OCI-LY3 (cell line): ENCODE measurements at regions not wholly inside any gene's neighbourhood (a gene's known extent, or its start where the extent isn't known, plus 50 kb on each side); places are given as distances from the start of the nearest gene placed in this dataset.

Experiments
- H2AFZ ChIP-seq: fragments of 200-600, 300-600 bp; shearing (Covaris generic); 2 replicates; pipeline ENCODE4 v1.6.0; 2014; ENCODE audit warnings: antibody characterized with exemption, low read depth, low read length
- H3K27ac ChIP-seq: fragments of 200-600, 300-600 bp; sonication (generic); 2 replicates; pipeline ENCODE4 v1.5.1; 2014; ENCODE audit warnings: mild to moderate bottlenecking, low read length, moderate library complexity, mixed read lengths
- H3K27me3 ChIP-seq: fragments of 200-600, 300-600 bp; sonication (generic); 2 replicates; pipeline ENCODE4 v1.6.1; 2014; ENCODE audit warnings: low read depth, low read length, mixed read lengths
- H3K36me3 ChIP-seq: fragments of 200-600, 300-600 bp; sonication (generic); replicated peaks from 2 replicates; pipeline ENCODE3; 2014; ENCODE audit warnings: low read depth, low read length, mixed read lengths
- H3K4me1 ChIP-seq: fragments of 300-600, 200-600 bp; sonication (generic); 2 replicates; pipeline ENCODE4 v1.6.1; 2014; ENCODE audit warnings: low read length, mixed read lengths
- H3K4me2 ChIP-seq: fragments of 200-600, 300-600 bp; sonication (generic); 2 replicates; pipeline ENCODE4 v1.6.1; 2014; ENCODE audit warnings: low read length, mixed read lengths
- H3K4me3 ChIP-seq: fragments of 300-600, 200-600 bp; sonication (generic); 2 replicates; pipeline ENCODE4 v1.5.1; 2014; ENCODE audit warnings: antibody characterized with exemption, mild to moderate bottlenecking, low read length, moderate library complexity
- H3K79me2 ChIP-seq: fragments of 300-600, 200-600 bp; shearing (Covaris generic); 2 replicates; pipeline ENCODE4 v1.6.1; 2014; ENCODE audit warnings: mild to moderate bottlenecking, low read length, mixed read lengths
- H3K9ac ChIP-seq: fragments of 300-600, 200-600 bp; shearing (Covaris generic); 2 replicates; pipeline ENCODE4 v1.6.0; 2014; ENCODE audit warnings: mild to moderate bottlenecking, low read length, moderate library complexity
- H3K9me3 ChIP-seq: fragments of 200-600, 300-600 bp; shearing (Covaris generic); 2 replicates; pipeline ENCODE4 v1.6.1; 2014; ENCODE audit warnings: low read length, mixed read lengths; ENCODE audit not compliant: insufficient read depth
- H4K20me1 ChIP-seq: fragments of 200-600, 300-600 bp; sonication (generic); 2 replicates; pipeline ENCODE4 v1.6.1; 2016; ENCODE audit warnings: low read length, mixed read lengths; ENCODE audit not compliant: insufficient read depth
- CTCF ChIP-seq: fragments of 200-600, 300-600 bp; sonication (generic); IDR thresholded peaks from 2 replicates; pipeline ENCODE4 v1.5.1; 2014; ENCODE audit warnings: antibody characterized with exemption, low read length, low read depth
- EZH2phosphoT487 ChIP-seq: fragments of 200-600 bp; shearing (Covaris generic); IDR thresholded peaks from 2 replicates; pipeline ENCODE4 v1.6.1; 2018; ENCODE audit warnings: antibody characterized with exemption, mixed run types, low read depth

GRCh38 chr12:65660836-65661235 is 163.4 kb upstream of the HMGA2 start:
- Histone ChIP-seq H3K36me3 (no peaks in the 10 kb centered on the region), H3K4me1 (0 out of 2 replicates have a peak, but pooled peaks cover 8% of the 10 kb centered on the region), H3K79me2 (no peaks in the 10 kb centered on the region), H3K9ac (no peak overlapping the region), H2AFZ (no peak overlapping the region), H3K4me3 (no peak overlapping the region), H3K9me3 (no peaks in the 10 kb centered on the region), H3K27me3 (peaks cover 35% of the 10 kb centered on the region), H3K4me2 (no peak overlapping the region), H3K27ac (no peak overlapping the region), H4K20me1 (no peaks in the 10 kb centered on the region)
- TF ChIP-seq EZH2phosphoT487 (no peak), CTCF (no peak)

GRCh38 chr12:65662590-65662989 is 161.7 kb upstream of the HMGA2 start:
- Histone ChIP-seq H4K20me1 (no peaks in the 10 kb centered on the region), H3K27ac (no peak overlapping the region), H3K9ac (no peak overlapping the region), H3K9me3 (no peaks in the 10 kb centered on the region), H3K36me3 (no peaks in the 10 kb centered on the region), H3K4me2 (no peak overlapping the region), H2AFZ (no peak overlapping the region), H3K4me1 (no peaks in the 10 kb centered on the region), H3K27me3 (peaks cover 24% of the 10 kb centered on the region), H3K4me3 (no peak overlapping the region), H3K79me2 (no peaks in the 10 kb centered on the region)
- no peak for TF ChIP-seq EZH2phosphoT487
- no peak for TF ChIP-seq CTCF

GRCh38 chr12:65663097-65663496 is 161.2 kb upstream of the HMGA2 start:
- Histone ChIP-seq H3K9ac (no peak overlapping the region), H3K27me3 (peaks cover 20% of the 10 kb centered on the region), H3K79me2 (no peaks in the 10 kb centered on the region), H3K9me3 (no peaks in the 10 kb centered on the region), H3K27ac (no peak overlapping the region), H3K4me1 (no peaks in the 10 kb centered on the region), H3K4me2 (no peak overlapping the region), H3K36me3 (no peaks in the 10 kb centered on the region), H2AFZ (no peak overlapping the region), H3K4me3 (no peak overlapping the region), H4K20me1 (no peaks in the 10 kb centered on the region)
- TF ChIP-seq EZH2phosphoT487 (no peak), CTCF (no peak)

GRCh38 chr12:65663648-65664047 is 160.6 kb upstream of the HMGA2 start:
- Histone ChIP-seq H3K9ac (no peak overlapping the region), H3K9me3 (no peaks in the 10 kb centered on the region), H3K4me1 (no peaks in the 10 kb centered on the region), H3K27me3 (peaks cover 16% of the 10 kb centered on the region), H3K79me2 (no peaks in the 10 kb centered on the region), H3K27ac (no peak overlapping the region), H3K4me3 (no peak overlapping the region), H3K36me3 (no peaks in the 10 kb centered on the region), H2AFZ (no peak overlapping the region), H3K4me2 (no peak overlapping the region), H4K20me1 (no peaks in the 10 kb centered on the region)
- TF ChIP-seq CTCF (no peak), EZH2phosphoT487 (no peak)
